C4-2B (cell line): ENCODE measurements at regions not wholly inside any gene's neighbourhood (a gene's known extent, or its start where the extent isn't known, plus 50 kb on each side); places are given as distances from the start of the nearest gene placed in this dataset.

Experiments
- H3K27ac ChIP-seq: fragments of 450-650 bp; 2 replicates; pipeline ENCODE4 v1.5.1; 2017
- ZFX ChIP-seq: fragments of 450-650 bp; IDR thresholded peaks from 2 replicates; pipeline ENCODE4 v1.6.1; 2017
- TF ChIP-seq, protein P1 (sequence below): fragments of 450-650 bp; conservative IDR thresholded peaks from 2 replicates; pipeline ENCODE4 v1.5.1; 2017; ENCODE audit warnings: mild to moderate bottlenecking

DNA sequence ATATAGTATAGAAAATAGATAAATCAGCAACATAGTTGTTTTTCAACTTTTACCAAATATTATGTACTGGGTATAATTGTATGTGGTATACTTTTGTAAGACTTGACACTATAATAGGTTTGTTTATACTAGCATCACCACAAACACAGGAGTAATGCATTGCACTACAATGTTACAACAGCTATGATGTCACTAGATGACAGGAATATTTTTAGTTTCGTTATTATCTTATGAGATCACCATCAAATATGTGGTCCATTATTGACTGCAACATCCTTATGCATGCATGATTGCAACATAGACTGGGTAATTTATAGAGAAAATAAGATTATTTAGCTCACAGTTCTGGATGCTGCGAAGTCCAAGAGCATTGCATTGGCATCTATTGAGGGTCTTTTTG is 678.4 kb upstream of the ZNF804A start:
- TF ChIP-seq, protein P1, sequence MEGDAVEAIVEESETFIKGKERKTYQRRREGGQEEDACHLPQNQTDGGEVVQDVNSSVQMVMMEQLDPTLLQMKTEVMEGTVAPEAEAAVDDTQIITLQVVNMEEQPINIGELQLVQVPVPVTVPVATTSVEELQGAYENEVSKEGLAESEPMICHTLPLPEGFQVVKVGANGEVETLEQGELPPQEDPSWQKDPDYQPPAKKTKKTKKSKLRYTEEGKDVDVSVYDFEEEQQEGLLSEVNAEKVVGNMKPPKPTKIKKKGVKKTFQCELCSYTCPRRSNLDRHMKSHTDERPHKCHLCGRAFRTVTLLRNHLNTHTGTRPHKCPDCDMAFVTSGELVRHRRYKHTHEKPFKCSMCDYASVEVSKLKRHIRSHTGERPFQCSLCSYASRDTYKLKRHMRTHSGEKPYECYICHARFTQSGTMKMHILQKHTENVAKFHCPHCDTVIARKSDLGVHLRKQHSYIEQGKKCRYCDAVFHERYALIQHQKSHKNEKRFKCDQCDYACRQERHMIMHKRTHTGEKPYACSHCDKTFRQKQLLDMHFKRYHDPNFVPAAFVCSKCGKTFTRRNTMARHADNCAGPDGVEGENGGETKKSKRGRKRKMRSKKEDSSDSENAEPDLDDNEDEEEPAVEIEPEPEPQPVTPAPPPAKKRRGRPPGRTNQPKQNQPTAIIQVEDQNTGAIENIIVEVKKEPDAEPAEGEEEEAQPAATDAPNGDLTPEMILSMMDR = no peak
- TF ChIP-seq ZFX = no peak
- H3K27ac ChIP-seq = no peak overlapping the region

DNA sequence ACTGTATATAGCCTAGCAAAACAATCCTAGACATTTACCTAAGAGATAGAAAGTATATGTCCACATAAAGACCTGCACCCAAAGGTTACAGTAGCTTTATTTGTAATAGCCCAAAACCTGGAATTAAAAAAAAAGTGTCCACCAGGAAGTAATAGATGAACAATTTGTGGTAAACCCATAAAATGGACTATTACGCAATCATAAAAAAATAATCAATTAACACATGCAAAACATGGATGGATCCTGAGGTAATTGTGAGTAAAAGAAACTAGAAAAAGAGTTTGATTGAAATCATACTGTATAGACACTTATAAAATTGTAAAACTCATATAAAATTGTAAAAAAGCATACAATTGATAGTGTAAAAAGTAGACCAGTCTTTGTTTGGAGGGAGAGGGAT is 673.0 kb upstream of the ZNF804A start:
- no peak overlapping the region for H3K27ac ChIP-seq
- no peak for TF ChIP-seq ZFX
- TF ChIP-seq, protein P1 = no peak

DNA sequence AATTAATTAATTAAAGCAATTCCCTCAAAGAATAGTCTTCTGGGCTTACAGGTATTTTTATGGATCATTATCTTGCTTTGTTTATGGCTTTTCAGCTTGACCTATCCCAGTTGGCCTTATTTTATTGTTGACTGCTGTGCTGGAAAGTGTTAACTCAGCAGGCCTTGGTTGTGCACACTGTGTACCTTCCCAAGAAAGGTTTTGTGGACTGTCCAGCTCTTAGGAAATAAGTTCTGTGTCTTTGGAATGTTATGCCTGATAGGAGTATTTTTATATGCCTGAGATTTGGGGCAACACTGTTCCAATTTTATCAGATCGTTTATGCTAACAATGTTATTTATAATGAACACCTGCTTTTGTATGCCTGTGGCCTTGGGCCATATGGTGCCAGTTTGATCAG is 671.9 kb upstream of the ZNF804A start:
- no peak overlapping the region for H3K27ac ChIP-seq
- TF ChIP-seq ZFX = no peak
- TF ChIP-seq, protein P1 = no peak

DNA sequence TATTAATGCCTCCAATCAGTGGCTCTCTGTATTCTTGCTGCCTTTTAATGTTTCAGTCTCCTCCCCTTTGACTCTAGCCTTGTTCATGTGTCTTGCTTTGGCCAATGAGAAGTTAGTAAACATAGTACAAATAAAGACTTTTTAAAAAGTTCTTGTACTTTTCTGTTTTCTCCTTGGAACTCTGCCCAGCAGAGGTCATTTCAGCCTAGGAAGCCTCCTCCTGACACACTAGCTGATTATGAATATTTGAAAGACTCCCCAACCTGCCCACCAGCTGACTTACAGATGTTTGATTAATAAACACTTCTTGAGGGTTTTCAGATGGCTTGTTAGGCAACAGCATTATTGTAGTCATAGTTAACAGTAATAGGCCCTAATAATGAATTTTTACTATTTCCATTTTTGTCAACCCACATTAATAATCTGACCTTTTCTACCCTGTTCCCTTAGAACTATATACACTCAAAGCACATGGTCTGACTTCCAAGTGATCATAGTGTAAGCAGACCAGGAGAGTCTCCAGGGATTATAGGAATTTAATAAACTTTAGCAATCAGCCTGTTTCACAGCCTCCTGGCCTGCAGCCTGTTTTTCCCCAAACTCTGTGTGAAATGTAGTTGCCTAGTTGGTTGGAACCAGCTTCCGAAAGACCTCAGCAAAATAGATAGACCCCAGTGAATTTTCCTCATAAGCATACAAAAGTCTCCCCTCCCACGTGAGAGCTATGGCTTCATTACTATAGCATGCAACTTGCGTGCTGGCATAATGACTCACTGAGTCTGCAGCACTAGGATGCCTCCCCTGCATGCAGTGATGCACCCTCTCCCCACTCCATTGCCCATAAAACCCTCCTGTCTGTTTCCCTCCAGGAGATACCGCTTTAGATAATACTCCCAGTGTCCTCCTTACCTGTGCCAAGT is 670.7 kb upstream of the ZNF804A start:
- TF ChIP-seq ZFX = no peak
- TF ChIP-seq, protein P1 = no peak

DNA sequence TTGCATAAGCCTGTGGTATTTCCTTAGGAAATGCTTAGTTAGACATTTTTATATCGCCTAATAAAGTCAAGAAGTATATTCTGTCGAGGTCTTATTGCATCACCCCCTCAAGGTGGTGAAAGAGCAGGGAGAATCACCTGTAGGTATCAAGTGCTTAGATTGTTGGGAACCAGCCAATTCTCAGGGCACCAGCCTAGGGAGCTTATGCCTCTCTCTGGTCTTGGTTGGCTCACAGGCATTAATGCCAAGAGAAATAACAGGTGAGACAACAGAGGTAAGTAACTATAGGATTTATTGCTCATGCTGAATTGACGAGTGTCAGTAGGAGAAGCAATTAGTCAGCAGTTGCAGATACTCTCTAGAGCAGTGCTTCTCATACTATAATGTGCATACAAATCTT is 663.3 kb upstream of the ZNF804A start:
- H3K27ac ChIP-seq = no peak overlapping the region
- TF ChIP-seq ZFX = no peak
- TF ChIP-seq, protein P1 = no peak

More for the DNA sequence above, 670.7 kb upstream of the ZNF804A start:
- H3K27ac ChIP-seq = peak overlapping the region; percentile 30; the same call in 1 of the 2 replicates

DNA sequence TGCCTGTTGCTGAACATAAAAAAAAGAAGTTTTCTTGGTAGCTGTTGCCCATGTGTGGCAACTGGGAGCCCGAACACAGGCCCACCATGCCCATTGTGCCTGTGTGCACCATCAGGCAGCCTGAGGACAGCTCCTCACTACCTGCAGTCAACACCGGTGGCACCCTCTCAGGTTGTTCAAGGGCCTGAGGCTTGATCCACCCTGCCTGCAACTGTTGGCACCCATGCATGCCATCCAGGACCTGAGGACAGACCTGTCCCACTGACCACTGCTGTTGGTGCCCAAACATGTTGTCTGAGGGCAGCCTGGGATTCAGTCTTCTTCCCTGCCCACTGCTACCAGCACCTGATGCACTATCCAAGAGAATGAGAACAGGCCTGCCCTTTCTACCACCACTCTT is 661.1 kb upstream of the ZNF804A start:
- no peak for TF ChIP-seq ZFX
- TF ChIP-seq, protein P1 = no peak

DNA sequence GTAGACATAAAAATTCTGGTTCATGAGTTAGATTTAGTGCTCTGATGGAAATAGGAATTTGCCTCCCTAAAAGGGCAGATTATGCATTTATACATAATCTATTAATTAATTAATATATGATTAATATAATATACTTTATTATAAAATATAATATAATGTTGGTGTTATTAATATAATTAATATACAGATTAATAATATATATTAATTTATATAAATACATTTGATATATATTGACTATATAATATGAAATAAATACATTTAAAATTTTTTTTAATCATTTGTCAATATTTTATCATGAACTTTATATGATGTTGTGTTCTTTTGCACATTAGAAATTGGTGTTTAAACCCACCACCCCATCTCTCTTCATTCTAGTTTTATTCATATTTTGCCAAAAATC is 652.1 kb upstream of the ZNF804A start:
- H3K27ac ChIP-seq = no peak overlapping the region
- no peak for TF ChIP-seq ZFX

More for the DNA sequence above, 661.1 kb upstream of the ZNF804A start:
- H3K27ac ChIP-seq = no peak overlapping the region

DNA sequence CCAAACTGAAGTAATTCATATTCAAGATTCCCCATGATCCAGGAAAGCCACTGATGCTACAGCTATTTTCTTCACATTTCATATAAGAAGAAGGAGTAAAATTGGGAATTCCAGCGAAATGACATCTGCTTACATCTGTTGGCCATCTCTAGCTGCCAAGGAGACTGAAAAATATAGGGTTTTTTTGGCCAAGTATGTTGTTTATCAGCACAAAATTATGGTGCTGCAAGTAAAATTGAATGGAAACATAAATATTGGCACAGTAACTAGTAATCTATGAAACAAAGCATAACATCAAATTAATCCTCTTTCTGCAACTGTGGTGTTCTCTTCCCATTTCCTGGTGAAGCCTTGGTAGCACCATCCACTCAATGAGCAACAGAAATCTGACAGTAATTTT is 649.5 kb upstream of the ZNF804A start:
- no peak overlapping the region for H3K27ac ChIP-seq
- no peak for TF ChIP-seq ZFX
- TF ChIP-seq, protein P1 = no peak
